Hematopoietic multipotent progenitor cell treated with erythropoietin and hydrocortisone succinate and interleukin-3 and kit ligand, for 4 days (in vitro differentiated cells): ENCODE measurements at regions not wholly inside any gene's neighbourhood (a gene's known extent, or its start where the extent isn't known, plus 50 kb on each side); places are given as distances from the start of the nearest gene placed in this dataset.
"Not testable (repeated sequence)": the region's sequence is repeated elsewhere in the genome, so short reads cannot be mapped to it uniquely, and the experiment has no call there.

Experiments
- DNase-seq: peaks from one replicate; pipeline ENCODE4 v3.0.0-alpha.2; 2015

- no peak for DNase-seq
Measured at GRCh38 chr6:99219788-99220187, 129.7 kb downstream of the FAXC start.

- DNase-seq, result no peak
Measured at GRCh38 chr6:99216959-99217358, 132.5 kb downstream of the FAXC start.

GRCh38 chr6:99195986-99196655 lies 153.4 kb downstream of the FAXC start:
- DNase-seq, result no peak

GRCh38 chr6:99192561-99192960 lies 156.9 kb downstream of the FAXC start:
- no peak for DNase-seq

GRCh38 chr6:99189823-99190721 lies 159.4 kb downstream of the FAXC start:
- DNase-seq, result no peak

GRCh38 chr6:99187429-99187828 lies 162.0 kb downstream of the FAXC start:
- no peak for DNase-seq

- DNase-seq, result no peak
Measured at GRCh38 chr6:99186417-99186816, 163.1 kb downstream of the FAXC start.

GRCh38 chr6:99185525-99185924 lies 163.9 kb downstream of the FAXC start:
- DNase-seq, result no peak

- no peak for DNase-seq
Measured at GRCh38 chr6:99184696-99185095, 164.8 kb downstream of the FAXC start.

- DNase-seq, result no peak
Measured at GRCh38 chr6:99183066-99183465, 166.4 kb downstream of the FAXC start.

- no peak for DNase-seq
Measured at GRCh38 chr6:99181174-99181573, 168.3 kb downstream of the FAXC start.

GRCh38 chr6:99178168-99178567 lies 171.3 kb downstream of the FAXC start:
- no peak for DNase-seq

- DNase-seq, result no peak
Measured at GRCh38 chr6:99177736-99178135, 171.7 kb downstream of the FAXC start.

- no peak for DNase-seq
Measured at GRCh38 chr6:99165838-99166237, 183.6 kb downstream of the FAXC start.

GRCh38 chr6:99152347-99152643 lies 197.2 kb downstream of the FAXC start:
- no peak for DNase-seq

- peak; percentile 64 for DNase-seq
Measured at GRCh38 chr6:99151634-99152346, 197.7 kb downstream of the FAXC start.

- DNase-seq, result no peak
Measured at GRCh38 chr6:99148761-99149160, 200.7 kb downstream of the FAXC start.

- DNase-seq, result no peak
Measured at GRCh38 chr6:99148111-99148510, 200.4 kb upstream of the FBXL4 start.

GRCh38 chr6:99147206-99147605 lies 199.5 kb upstream of the FBXL4 start:
- no peak for DNase-seq

- no peak for DNase-seq
Measured at GRCh38 chr6:99146711-99147110, 199.0 kb upstream of the FBXL4 start.

GRCh38 chr6:99145738-99146137 lies 198.0 kb upstream of the FBXL4 start:
- DNase-seq, result no peak

- no peak for DNase-seq
Measured at GRCh38 chr6:99143108-99143861, 195.5 kb upstream of the FBXL4 start.

GRCh38 chr6:99141906-99142305 lies 194.2 kb upstream of the FBXL4 start:
- DNase-seq, result not testable (repeated sequence)
